ENCODE measurements at regions not wholly inside any gene's neighbourhood (a gene's known extent, or its start where the extent isn't known, plus 50 kb on each side); places are given as distances from the start of the nearest gene placed in this dataset.

- no peak for TF ChIP-seq CTCF (IDR thresholded peaks at IDR 0.05; ENCODE audit: low read depth, low read length)
- no peak for TF ChIP-seq EZH2phosphoT487 (IDR thresholded peaks at IDR 0.05; ENCODE audit: low read depth)
These were observed 83.6 kb upstream of the PPARA start for GRCh38 chr22:46066691-46067090.
